ENCODE measurements at regions not wholly inside any gene's neighbourhood (a gene's known extent, or its start where the extent isn't known, plus 50 kb on each side); places are given as distances from the start of the nearest gene placed in this dataset.
A peak's percentile ranks its signal among the peaks of the same experiment; 100 is the strongest.

- FAIRE-seq (no peak), DNase-seq (ENCODE audit: low spot score) (no peak), ATAC-seq (0 out of 3 replicates have a peak, but pooled peaks have one; percentile 36)
- H3K27me3 ChIP-seq (ENCODE audit: control insufficient read depth in 1 of 2, insufficient read depth in 2 of 2, low read length in 2 of 2): no peaks in the 10 kb centered on the region
- 19% methylated on average over 6 of the region's 6 CpGs for WGBS (ENCODE audit: low lambda C conversion rate)
- CTCF ChIA-PET (ENCODE audit: low intra/inter-chr PET ratio, low total read pairs): no interaction called here
- no peaks in the 10 kb centered on the region for H3K36me3 ChIP-seq (replicated peaks in 1 of 2; ENCODE audit: control insufficient read depth in 1 of 2, insufficient read depth in 2 of 2, low read length in 2 of 2)
- H3K4me1 ChIP-seq (ENCODE audit: insufficient read depth, low read length): no peaks in the 10 kb centered on the region
- H3K9ac ChIP-seq (ENCODE audit: insufficient read depth, low read depth, low read length): no peak overlapping the region
- H3K79me2 ChIP-seq (ENCODE audit: insufficient read depth, low read length): no peaks in the 10 kb centered on the region
- no peak overlapping the region for H2AFZ ChIP-seq (ENCODE audit: low read length)
- POLR2A ChIA-PET: no interaction called here
- no peaks in the 10 kb centered on the region for H3K9me3 ChIP-seq (ENCODE audit: low read length)
- no peak overlapping the region for H3K27ac ChIP-seq (ENCODE audit: extremely low read length, insufficient read depth, low read length)
- TF ChIP-seq DMAP1 (CRISPR knock-in tag; IDR thresholded peaks at IDR 0.05): no peak
- TF ChIP-seq RBAK (CRISPR knock-in tag; IDR thresholded peaks at IDR 0.05): no peak
- no peak for TF ChIP-seq SP4 (CRISPR knock-in tag; IDR thresholded peaks at IDR 0.05)
- no peak for TF ChIP-seq TCF12 (IDR thresholded peaks at IDR 0.05)
- no peak for TF ChIP-seq TCF12 (CRISPR knock-in tag; IDR thresholded peaks at IDR 0.05)
- no peak for TF ChIP-seq HCFC1 (IDR thresholded peaks at IDR 0.05; ENCODE audit: low read depth, low read length)
- TF ChIP-seq E2F2 (CRISPR knock-in tag; IDR thresholded peaks at IDR 0.05; ENCODE audit: borderline replicate concordance): no peak
- in situ Hi-C loops (cut with HindIII; ENCODE audit: extremely low pct_ligation_motif_present, low pct_unique_long_range_greater_than_20kb): no loop called here
- intact Hi-C loops (cut with micrococcal nuclease; ENCODE audit: unreplicated experiment): no loop called here
- no TSS peak for BruUV-seq (replicated peaks)
- H3K4me2 ChIP-seq (ENCODE audit: low read depth, low read length): no peak overlapping the region
- no peak overlapping the region for H3K4me3 ChIP-seq (replicated peaks in 1 of 3; ENCODE audit: insufficient read depth in 1 of 3, low read depth in 2 of 3, low read length in 3 of 3)
- no peaks in the 10 kb centered on the region for H4K20me1 ChIP-seq (ENCODE audit: insufficient read depth, low read length)
Observed at GRCh38 chr2:23286758-23287704, 97.9 kb upstream of the KLHL29 start.

- in situ Hi-C loops (cut with HindIII; ENCODE audit: extremely low pct_ligation_motif_present, low pct_unique_long_range_greater_than_20kb): no loop called here
- intact Hi-C loops (cut with micrococcal nuclease; ENCODE audit: unreplicated experiment): loop anchor here (5.0 kb wide), 1 partner anchor 92 kb away; no protein-coding TSS in a partner anchor
- H3K4me1 ChIP-seq (ENCODE audit: insufficient read depth, low read length): no peaks in the 10 kb centered on the region
- H2AFZ ChIP-seq (ENCODE audit: low read length): no peak overlapping the region
- no peak overlapping the region for H3K27ac ChIP-seq (ENCODE audit: extremely low read length, insufficient read depth, low read length)
- POLR2A ChIA-PET: no interaction called here
- BruUV-seq (replicated peaks): no TSS peak
- no peak for DNase-seq (ENCODE audit: low spot score)
- TF ChIP-seq ZNF124 (CRISPR knock-in tag; IDR thresholded peaks at IDR 0.05): no peak
- TF ChIP-seq ZNF251 (CRISPR knock-in tag; IDR thresholded peaks at IDR 0.05): no peak
- TF ChIP-seq NR2F2 (IDR thresholded peaks at IDR 0.05; ENCODE audit: borderline replicate concordance, low read depth): no peak
- TF ChIP-seq SRSF4 (IDR thresholded peaks at IDR 0.05; ENCODE audit: low read depth, low read length, poor library complexity, severe bottlenecking): no peak
- no peak for TF ChIP-seq TEAD2 (CRISPR knock-in tag; IDR thresholded peaks at IDR 0.05)
- no peak for TF ChIP-seq ZFP36L1 (CRISPR knock-in tag; IDR thresholded peaks at IDR 0.05)
- no peak for TF ChIP-seq ZBTB25 (CRISPR knock-in tag; IDR thresholded peaks at IDR 0.05)
- ATAC-seq: no peak
- no peak overlapping the region for H3K4me2 ChIP-seq (ENCODE audit: low read depth, low read length)
- FAIRE-seq: no peak
- no peaks in the 10 kb centered on the region for H3K79me2 ChIP-seq (ENCODE audit: insufficient read depth, low read length)
- WGBS (ENCODE audit: low lambda C conversion rate): 11% methylated on average over 2 of the region's 2 CpGs
- no peak overlapping the region for H3K9ac ChIP-seq (ENCODE audit: insufficient read depth, low read depth, low read length)
- no peaks in the 10 kb centered on the region for H4K20me1 ChIP-seq (ENCODE audit: insufficient read depth, low read length)
- no peaks in the 10 kb centered on the region for H3K9me3 ChIP-seq (ENCODE audit: low read length)
- CTCF ChIA-PET (ENCODE audit: low intra/inter-chr PET ratio, low total read pairs): no interaction called here
- no peaks in the 10 kb centered on the region for H3K27me3 ChIP-seq (ENCODE audit: control insufficient read depth in 1 of 2, insufficient read depth in 2 of 2, low read length in 2 of 2)
- H3K4me3 ChIP-seq (replicated peaks in 1 of 3; ENCODE audit: insufficient read depth in 1 of 3, low read depth in 2 of 3, low read length in 3 of 3): no peak overlapping the region
- H3K36me3 ChIP-seq (replicated peaks in 1 of 2; ENCODE audit: control insufficient read depth in 1 of 2, insufficient read depth in 2 of 2, low read length in 2 of 2): no peaks in the 10 kb centered on the region
Observed at GRCh38 chr2:23289671-23290070, 95.3 kb upstream of the KLHL29 start.

Data from HepG2 (cell line).